OCI-LY1 (cell line): ENCODE measurements at regions not wholly inside any gene's neighbourhood (a gene's known extent, or its start where the extent isn't known, plus 50 kb on each side); places are given as distances from the start of the nearest gene placed in this dataset.

Experiments used
- CTCF ChIP-seq: fragments of 200-600 bp; sonication (generic), shearing (Covaris generic); IDR thresholded peaks from 2 replicates; pipeline ENCODE4 v1.5.1; 2017; ENCODE audit warnings: mild to moderate bottlenecking, antibody characterized with exemption, low read length, moderate library complexity, mixed read lengths
- EZH2 ChIP-seq: fragments of 200-600 bp; sonication (generic), shearing (Covaris generic); IDR thresholded peaks from 2 replicates; pipeline ENCODE4 v1.8.0; 2017; ENCODE audit warnings: borderline replicate concordance, mixed run types, mild to moderate bottlenecking, antibody characterized with exemption, low read length, moderate library complexity, mixed read lengths

- TF ChIP-seq CTCF (no peak), EZH2 (no peak)
Observed at GRCh38 chr16:14372471-14372870, 257.6 kb downstream of the PARN start.
